HL-60 (cell line): ENCODE measurements at regions not wholly inside any gene's neighbourhood (a gene's known extent, or its start where the extent isn't known, plus 50 kb on each side); places are given as distances from the start of the nearest gene placed in this dataset.

ENCODE experiments used
- GABPA ChIP-seq: IDR thresholded peaks from 2 replicates; pipeline ENCODE4 v1.6.1; 2012; ENCODE audit warnings: low read depth
- POLR2AphosphoS5 ChIP-seq: IDR thresholded peaks from 2 replicates; pipeline ENCODE4 v1.6.1; 2012; ENCODE audit warnings: low read depth
- TF ChIP-seq, protein P1 (sequence below): IDR thresholded peaks from one replicate; pipeline ENCODE4 v1.5.1; 2011; ENCODE audit warnings: low read length, control low read depth, inconsistent platforms; ENCODE audit not compliant: insufficient read depth
- TF ChIP-seq, protein P2 (sequence below): IDR thresholded peaks from 2 replicates; pipeline ENCODE4 v1.6.1; 2012; ENCODE audit warnings: low read depth; ENCODE audit not compliant: insufficient replicate concordance

DNA sequence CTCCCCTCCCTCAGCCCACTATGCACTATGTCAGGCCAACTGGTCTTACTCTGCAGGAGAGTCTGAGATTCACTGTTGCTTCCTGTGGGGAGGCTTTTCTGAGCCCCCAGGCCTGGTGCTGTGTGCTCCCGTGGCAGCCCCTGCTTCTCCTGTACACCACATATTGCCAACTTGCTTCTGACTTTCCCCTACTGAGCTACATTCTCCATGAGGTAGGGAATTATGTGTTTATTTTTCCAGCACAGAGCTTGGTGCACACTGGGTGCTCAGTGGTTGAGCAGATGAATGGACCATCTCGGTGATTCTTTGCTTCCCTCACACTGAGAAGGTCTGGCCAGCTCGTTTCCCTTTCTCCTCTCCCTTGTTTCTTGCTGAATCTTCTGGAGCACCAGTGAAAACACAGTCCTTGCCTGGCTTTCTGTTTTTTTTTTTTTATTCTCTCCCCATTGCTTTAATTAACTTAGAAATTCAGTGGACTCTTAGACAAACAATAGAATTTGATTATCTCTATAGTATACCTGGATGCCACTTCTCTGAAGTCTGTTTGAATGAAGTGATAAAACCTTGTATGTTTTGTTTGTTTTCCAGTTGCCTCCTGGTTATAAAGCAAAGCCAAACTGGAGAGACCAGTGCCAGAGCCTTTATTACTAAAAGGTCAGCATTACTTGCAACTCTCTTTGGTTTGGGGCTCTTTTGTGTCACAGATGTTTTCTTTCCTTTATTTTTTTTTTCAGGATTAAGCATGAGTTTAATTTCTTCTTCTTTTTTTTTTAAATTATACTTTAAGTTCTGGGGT, 50.3 kb upstream of the CNIH3 start:
- no peak for TF ChIP-seq POLR2AphosphoS5
- TF ChIP-seq, protein P1, sequence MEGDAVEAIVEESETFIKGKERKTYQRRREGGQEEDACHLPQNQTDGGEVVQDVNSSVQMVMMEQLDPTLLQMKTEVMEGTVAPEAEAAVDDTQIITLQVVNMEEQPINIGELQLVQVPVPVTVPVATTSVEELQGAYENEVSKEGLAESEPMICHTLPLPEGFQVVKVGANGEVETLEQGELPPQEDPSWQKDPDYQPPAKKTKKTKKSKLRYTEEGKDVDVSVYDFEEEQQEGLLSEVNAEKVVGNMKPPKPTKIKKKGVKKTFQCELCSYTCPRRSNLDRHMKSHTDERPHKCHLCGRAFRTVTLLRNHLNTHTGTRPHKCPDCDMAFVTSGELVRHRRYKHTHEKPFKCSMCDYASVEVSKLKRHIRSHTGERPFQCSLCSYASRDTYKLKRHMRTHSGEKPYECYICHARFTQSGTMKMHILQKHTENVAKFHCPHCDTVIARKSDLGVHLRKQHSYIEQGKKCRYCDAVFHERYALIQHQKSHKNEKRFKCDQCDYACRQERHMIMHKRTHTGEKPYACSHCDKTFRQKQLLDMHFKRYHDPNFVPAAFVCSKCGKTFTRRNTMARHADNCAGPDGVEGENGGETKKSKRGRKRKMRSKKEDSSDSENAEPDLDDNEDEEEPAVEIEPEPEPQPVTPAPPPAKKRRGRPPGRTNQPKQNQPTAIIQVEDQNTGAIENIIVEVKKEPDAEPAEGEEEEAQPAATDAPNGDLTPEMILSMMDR, result no peak
- TF ChIP-seq, protein P2, sequence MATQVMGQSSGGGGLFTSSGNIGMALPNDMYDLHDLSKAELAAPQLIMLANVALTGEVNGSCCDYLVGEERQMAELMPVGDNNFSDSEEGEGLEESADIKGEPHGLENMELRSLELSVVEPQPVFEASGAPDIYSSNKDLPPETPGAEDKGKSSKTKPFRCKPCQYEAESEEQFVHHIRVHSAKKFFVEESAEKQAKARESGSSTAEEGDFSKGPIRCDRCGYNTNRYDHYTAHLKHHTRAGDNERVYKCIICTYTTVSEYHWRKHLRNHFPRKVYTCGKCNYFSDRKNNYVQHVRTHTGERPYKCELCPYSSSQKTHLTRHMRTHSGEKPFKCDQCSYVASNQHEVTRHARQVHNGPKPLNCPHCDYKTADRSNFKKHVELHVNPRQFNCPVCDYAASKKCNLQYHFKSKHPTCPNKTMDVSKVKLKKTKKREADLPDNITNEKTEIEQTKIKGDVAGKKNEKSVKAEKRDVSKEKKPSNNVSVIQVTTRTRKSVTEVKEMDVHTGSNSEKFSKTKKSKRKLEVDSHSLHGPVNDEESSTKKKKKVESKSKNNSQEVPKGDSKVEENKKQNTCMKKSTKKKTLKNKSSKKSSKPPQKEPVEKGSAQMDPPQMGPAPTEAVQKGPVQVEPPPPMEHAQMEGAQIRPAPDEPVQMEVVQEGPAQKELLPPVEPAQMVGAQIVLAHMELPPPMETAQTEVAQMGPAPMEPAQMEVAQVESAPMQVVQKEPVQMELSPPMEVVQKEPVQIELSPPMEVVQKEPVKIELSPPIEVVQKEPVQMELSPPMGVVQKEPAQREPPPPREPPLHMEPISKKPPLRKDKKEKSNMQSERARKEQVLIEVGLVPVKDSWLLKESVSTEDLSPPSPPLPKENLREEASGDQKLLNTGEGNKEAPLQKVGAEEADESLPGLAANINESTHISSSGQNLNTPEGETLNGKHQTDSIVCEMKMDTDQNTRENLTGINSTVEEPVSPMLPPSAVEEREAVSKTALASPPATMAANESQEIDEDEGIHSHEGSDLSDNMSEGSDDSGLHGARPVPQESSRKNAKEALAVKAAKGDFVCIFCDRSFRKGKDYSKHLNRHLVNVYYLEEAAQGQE, result no peak
- no peak for TF ChIP-seq GABPA
